ENCODE measurements at regions not wholly inside any gene's neighbourhood (a gene's known extent, or its start where the extent isn't known, plus 50 kb on each side); places are given as distances from the start of the nearest gene placed in this dataset.

DNA sequence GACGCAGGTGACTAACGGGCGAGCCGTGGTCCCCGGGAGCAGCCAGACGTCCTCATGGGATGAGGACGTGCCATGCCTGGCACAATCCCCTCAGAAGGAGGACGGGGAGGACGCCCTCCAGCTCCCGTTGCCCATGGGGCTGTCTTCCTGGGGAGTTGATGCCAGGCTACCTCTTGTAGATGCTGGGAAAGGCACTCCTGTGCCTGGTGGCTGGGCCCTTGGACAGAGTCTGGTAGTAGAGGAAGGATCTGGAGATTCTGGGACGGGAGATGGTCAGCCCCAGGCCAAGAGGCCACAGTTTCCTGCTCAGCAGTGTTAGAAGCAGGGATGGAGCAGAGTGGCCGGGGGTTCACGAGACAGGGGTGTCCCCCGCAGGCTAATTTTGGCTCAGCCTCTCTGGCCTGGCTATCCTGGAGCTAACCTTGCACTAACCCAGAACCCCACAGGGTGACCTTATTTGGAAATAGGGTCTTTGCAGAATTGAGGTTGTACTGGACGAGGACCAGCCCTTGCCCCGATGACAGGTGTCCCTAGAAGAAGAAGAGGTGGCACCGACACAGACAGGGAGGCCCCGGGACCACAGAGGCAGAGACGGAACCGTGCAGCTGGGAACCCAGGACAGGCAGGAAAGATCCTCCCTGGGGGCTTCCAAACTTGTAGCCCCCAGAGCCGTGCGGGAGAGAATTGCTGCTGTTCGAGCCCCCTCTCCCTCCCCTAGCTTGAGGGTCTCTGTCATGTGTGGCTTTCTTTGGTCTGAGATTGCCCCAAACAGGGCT lies 50.1 kb upstream of the ADRA2C start:
- ATAC-seq (no peak), DNase-seq (peak in 1 of 10 donors; percentile 42)
- POLR2A ChIA-PET, result no interaction called here
- H3K4me1 Mint-ChIP-seq, result peaks cover 0 to 6% (median 0%) of the 10 kb centered on the region in 4 donors
- H3K9me3 Mint-ChIP-seq, result peaks cover 0 to 17% (median 4%) of the 10 kb centered on the region in 9 donors
- no peak overlapping the region for H3K27ac Mint-ChIP-seq
- H3K27me3 Mint-ChIP-seq, result peaks cover 10 to 39% (median 35%) of the 10 kb centered on the region in 5 donors
- no peak overlapping the region for H3K4me3 Mint-ChIP-seq
- H3K36me3 Mint-ChIP-seq, result peaks cover 0 to 8% (median 0%) of the 10 kb centered on the region in 3 donors

DNA sequence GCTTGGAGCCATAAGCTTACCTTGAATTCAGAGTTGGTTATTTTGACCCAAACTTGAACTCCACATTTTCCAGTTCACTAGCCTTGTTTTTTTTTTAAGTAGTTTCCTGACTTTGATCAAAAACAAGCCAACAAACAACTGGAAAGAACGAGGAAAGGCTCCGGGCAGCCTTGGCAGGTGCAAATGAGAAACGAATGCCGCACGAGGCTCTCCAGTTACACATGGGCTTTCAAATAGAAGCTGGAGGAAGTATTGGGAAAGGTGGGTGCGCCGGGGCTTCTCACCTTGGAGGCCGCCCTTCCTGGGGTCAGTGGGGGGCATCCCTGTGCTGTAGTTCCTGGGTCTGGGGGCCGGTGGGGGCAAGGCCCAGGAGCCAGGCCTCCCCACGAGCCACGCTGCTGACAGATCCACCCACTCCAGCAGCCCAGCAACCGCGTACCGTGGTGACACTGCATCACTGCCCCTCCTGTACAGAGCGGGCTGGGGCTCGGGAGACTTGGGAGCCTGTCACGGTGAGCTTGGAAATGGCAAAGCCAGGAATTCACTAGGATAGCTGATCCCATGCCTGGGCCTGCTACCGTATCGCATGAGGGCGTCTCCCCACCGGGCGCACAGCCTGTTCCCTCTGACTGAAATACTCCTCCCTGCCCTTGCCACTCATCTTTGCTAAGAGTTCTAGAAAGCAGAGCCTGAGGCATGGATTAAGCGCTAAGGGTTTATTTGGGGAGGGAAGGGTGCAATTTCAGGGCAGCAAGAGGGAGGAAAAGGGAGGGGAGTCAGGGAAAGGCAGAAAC lies 50.9 kb upstream of the ADRA2C start:
- Mint-ChIP-seq H3K27ac (no peak overlapping the region), H3K4me1 (peaks cover 0 to 6% (median 0%) of the 10 kb centered on the region in 4 donors), H3K4me3 (peak overlapping the region in 1 of 10 donors; percentile 14), H3K27me3 (peaks cover 10 to 33% (median 27%) of the 10 kb centered on the region in 5 donors), H3K9me3 (peaks cover 0 to 17% (median 4%) of the 10 kb centered on the region in 9 donors), H3K36me3 (peaks cover 0 to 8% (median 0%) of the 10 kb centered on the region in 3 donors)
- POLR2A ChIA-PET, result no interaction called here
- DNase-seq (peak in 1 of 10 donors; percentile 18), ATAC-seq (no peak)

DNA sequence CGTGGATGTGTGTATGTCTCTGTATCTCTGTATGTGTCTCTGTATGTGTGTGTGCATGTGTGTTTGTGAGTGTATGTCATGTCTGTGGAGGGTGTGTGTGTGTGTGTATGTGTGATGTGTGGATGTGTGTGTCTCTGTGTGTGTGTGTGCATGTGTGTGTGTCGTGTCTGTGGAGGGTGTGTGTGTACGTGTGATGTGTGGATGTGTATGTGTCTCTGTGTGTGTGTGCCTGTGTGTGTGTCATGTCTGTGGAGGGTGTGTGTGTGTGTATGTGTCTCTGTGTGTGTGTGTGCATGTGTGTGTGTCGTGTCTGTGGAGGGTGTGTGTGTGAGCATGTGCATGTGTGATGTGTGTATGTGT lies 51.6 kb upstream of the ADRA2C start:
- Mint-ChIP-seq H3K4me1 (peaks cover 0 to 4% (median 0%) of the 10 kb centered on the region in 4 donors), H3K36me3 (peaks cover 0 to 8% (median 0%) of the 10 kb centered on the region in 3 donors), H3K9me3 (peaks cover 0 to 17% (median 4%) of the 10 kb centered on the region in 9 donors), H3K4me3 (no peak overlapping the region), H3K27me3 (peaks cover 7 to 28% (median 21%) of the 10 kb centered on the region in 5 donors), H3K27ac (no peak overlapping the region)
- no peak for DNase-seq
- POLR2A ChIA-PET, result no interaction called here
- no peak for ATAC-seq

DNA sequence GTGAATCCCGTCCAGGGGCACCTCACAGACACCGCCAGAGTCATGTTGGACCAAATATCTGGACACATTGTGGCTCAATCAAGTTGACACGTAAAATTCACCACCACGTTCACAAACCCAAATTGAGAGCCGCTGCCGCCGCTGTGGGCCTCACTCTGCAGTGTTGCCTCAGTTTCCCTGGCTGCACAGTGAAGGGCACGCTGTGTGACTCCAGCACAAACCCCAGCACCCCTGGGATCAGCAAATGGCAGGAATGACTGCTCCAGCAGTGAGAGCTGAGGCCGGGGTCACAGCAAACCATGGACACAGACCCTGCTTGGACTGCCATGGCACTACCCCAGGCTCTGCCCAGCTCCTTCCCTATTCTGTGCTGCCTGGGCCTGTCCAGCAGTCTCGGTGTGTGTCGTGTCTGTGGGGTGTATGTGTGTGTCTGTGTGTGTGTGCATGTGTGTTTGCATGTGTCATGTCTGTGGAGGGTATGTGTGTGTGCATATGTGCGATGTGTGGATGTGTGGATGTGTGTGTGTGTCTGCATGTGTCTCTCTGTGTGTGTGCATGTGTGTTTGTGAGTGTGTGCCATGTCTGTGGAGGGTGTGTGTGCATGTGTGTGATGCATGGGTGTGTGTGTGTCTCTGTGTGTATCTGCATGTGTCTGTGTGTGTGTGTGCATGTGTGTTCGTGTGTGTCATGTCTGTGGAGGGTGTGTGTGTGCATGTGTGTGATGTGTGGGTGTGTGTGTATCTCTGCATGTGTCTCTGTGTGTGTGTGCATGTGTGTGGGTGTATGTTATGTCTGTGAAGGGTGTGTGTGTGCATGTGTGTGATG lies 52.2 kb upstream of the ADRA2C start:
- peaks cover 0 to 4% (median 0%) of the 10 kb centered on the region in 3 donors for H3K36me3 Mint-ChIP-seq
- peaks cover 7 to 30% (median 15%) of the 10 kb centered on the region in 5 donors for H3K27me3 Mint-ChIP-seq
- POLR2A ChIA-PET, result no interaction called here
- H3K4me3 Mint-ChIP-seq, result no peak overlapping the region
- no peak overlapping the region for H3K27ac Mint-ChIP-seq
- ATAC-seq (no peak), DNase-seq (peak in 1 of 10 donors; percentile 47)
- H3K9me3 Mint-ChIP-seq, result peaks cover 0 to 14% (median 3%) of the 10 kb centered on the region in 9 donors
- H3K4me1 Mint-ChIP-seq, result peaks cover 0 to 3% (median 0%) of the 10 kb centered on the region in 4 donors

DNA sequence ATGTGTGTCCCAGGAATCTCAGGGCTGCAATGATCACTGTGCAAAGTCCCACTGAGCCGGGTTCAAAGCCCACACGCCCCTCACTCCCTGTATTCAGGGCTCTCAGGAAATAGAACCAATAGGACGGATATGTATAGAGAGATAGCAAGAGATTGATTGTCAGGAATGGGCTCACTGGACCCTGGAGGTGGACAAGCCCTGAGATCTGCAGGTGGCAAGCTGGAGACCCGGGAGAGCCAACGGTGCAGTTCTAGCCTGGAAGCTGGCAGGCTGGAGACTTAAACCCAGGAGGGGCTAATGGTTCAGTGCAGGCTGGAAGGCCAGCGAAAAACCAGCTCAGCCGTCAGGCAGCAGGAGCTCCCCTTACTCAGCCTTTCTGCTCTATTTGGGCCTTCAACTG lies 52.8 kb upstream of the ADRA2C start:
- POLR2A ChIA-PET, result no interaction called here
- DNase-seq, result peak in 1 of 10 donors; percentile 4
- Mint-ChIP-seq H3K36me3 (no peaks in the 10 kb centered on the region), H3K4me1 (peaks cover 0 to 1% (median 0%) of the 10 kb centered on the region in 4 donors), H3K9me3 (peaks cover 0 to 7% (median 0%) of the 10 kb centered on the region in 9 donors), H3K4me3 (no peak overlapping the region), H3K27ac (no peak overlapping the region), H3K27me3 (peaks cover 4 to 28% (median 8%) of the 10 kb centered on the region in 5 donors)
- ATAC-seq, result no peak

DNA sequence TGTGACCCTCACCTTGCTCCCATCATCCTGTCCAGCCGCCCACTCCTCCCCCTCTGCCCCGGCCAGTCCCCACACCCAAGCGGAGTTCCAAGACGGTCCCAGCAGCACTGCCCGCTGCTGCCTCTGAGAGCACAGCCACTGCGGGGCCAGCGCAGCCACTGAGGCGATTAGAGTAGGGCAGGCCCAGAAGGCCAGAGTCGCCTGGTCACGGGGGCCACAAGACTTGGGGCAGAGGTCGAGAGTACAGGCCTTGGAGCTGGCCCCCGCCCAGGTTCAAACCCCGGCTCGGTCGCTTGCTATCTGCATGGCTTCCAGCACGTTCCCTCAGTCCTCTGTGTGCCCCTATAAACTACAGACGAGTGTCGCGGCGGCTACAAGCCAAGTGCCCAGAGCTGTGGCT lies 53.2 kb upstream of the ADRA2C start:
- DNase-seq (peak in 2 of 10 donors; percentile 3 to 52), ATAC-seq (no peak)
- POLR2A ChIA-PET, result no interaction called here
- peaks cover 0 to 1% (median 0%) of the 10 kb centered on the region in 4 donors for H3K4me1 Mint-ChIP-seq
- H3K27ac Mint-ChIP-seq, result no peak overlapping the region
- no peaks in the 10 kb centered on the region for H3K36me3 Mint-ChIP-seq
- peaks cover 2 to 23% (median 6%) of the 10 kb centered on the region in 5 donors for H3K27me3 Mint-ChIP-seq
- H3K4me3 Mint-ChIP-seq, result no peak overlapping the region
- H3K9me3 Mint-ChIP-seq, result peaks cover 0 to 3% (median 0%) of the 10 kb centered on the region in 9 donors

GRCh38 chr4:3712112-3712805 lies 53.9 kb upstream of the ADRA2C start:
- ATAC-seq (no peak), DNase-seq (peak in 1 of 10 donors; percentile 57)
- no peak overlapping the region for H3K27ac Mint-ChIP-seq
- H3K4me3 Mint-ChIP-seq, result no peak overlapping the region
- peaks cover 5 to 26% (median 9%) of the 10 kb centered on the region in 5 donors for H3K27me3 Mint-ChIP-seq
- peaks cover 0 to 3% (median 0%) of the 10 kb centered on the region in 4 donors for H3K4me1 Mint-ChIP-seq
- H3K36me3 Mint-ChIP-seq, result no peaks in the 10 kb centered on the region
- POLR2A ChIA-PET, result no interaction called here
- H3K9me3 Mint-ChIP-seq, result peaks cover 0 to 3% (median 0%) of the 10 kb centered on the region in 9 donors

DNA sequence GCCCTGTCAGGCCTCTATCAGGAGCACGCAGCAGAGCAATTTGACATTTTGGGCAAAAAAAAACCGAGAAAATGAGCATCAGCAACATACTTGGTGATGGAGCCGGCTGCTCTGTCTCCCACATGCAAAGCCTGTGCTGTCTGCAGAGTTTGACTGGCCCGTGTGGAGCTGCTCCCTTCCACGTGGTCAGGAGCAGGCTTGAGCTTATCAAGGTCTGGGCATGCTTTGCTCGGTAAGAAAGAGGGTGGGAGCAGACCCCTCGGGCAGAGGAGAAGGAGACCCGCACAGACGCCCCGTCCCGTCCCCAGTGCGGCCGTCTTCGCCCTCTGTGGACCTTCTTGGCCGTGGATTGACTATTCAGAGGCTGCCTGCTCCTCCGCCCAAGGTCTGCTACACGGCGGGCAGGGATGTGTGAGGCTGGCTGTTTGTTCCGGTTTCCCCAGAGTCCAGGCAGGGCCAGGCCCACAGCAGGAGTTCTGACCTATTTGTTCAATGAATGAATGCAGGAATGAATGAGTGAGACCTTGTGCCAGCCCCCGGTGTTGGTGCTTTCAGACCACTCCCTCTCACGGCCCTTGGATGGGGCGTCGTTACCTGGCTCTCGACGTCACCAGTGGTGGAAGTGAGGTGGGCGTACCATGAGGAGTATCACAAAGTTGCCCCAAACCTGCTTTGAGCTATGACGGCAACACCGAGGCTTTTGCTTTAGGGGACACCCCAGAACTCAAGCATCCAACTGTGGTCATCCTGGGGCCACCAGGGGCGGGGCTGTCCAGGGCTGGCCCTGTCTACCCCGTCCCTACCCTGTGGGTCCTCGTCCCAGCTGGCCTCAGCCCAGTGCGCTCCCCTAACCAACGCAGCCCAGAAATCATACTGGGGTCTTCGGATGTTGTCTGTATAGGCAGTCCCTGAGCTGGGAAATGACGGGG lies 54.7 kb upstream of the ADRA2C start:
- H3K4me3 Mint-ChIP-seq, result no peak overlapping the region
- peaks cover 0 to 3% (median 0%) of the 10 kb centered on the region in 4 donors for H3K4me1 Mint-ChIP-seq
- H3K36me3 Mint-ChIP-seq, result no peaks in the 10 kb centered on the region
- H3K27ac Mint-ChIP-seq, result no peak overlapping the region
- ATAC-seq, result no peak
- DNase-seq, result peak in 1 of 10 donors; percentile 49
- POLR2A ChIA-PET, result no interaction called here
- H3K9me3 Mint-ChIP-seq, result no peaks in the 10 kb centered on the region
- H3K27me3 Mint-ChIP-seq, result peaks cover 5 to 20% (median 11%) of the 10 kb centered on the region in 5 donors

DNA sequence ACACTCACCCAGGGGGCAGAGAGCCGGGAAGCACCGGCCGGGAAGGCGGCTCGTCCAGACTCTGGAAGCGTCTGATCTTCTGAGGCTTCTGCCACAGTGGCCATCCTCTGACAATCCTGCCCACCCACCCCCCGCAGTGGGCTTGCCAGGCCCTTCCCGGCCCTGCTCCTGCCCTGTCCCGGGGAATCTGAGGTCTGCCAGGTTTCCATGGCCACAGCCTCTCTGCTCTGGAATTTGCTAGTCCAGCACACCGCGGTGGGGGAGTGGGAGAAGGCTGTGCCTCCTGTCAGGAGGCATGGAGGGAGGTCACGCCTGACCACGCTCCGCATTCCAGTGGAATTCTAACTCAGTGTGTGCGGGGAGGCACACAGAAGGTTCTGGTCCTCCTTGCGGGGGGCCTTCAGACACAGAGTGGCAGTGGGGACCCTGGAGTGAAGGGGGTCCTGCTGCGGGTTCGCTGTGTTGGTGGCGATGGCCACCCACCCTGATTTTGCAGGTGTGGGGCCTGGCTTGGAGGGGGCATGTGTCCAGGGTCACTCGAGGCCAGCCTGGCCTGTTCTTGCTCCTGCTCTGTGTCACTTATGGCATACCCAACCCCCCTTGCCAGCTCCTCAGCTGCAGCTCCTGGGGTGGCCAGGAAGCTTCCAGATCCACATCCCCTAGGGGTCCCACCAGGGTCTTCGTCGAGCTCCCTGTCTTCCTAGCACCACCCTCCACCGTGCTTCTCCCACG lies 55.6 kb upstream of the ADRA2C start:
- H3K27me3 Mint-ChIP-seq, result peaks cover 3 to 22% (median 17%) of the 10 kb centered on the region in 5 donors
- H3K27ac Mint-ChIP-seq, result no peak overlapping the region
- peaks cover 0 to 2% (median 0%) of the 10 kb centered on the region in 4 donors for H3K4me1 Mint-ChIP-seq
- H3K4me3 Mint-ChIP-seq, result no peak overlapping the region
- ATAC-seq (no peak), DNase-seq (peak in 1 of 10 donors; percentile 56)
- POLR2A ChIA-PET, result no interaction called here
- no peaks in the 10 kb centered on the region for H3K9me3 Mint-ChIP-seq
- H3K36me3 Mint-ChIP-seq, result no peaks in the 10 kb centered on the region

- H3K27me3 Mint-ChIP-seq, result peaks cover 3 to 23% (median 19%) of the 10 kb centered on the region in 5 donors
- POLR2A ChIA-PET, result no interaction called here
- DNase-seq, result peak in 1 of 10 donors; percentile 50
- H3K36me3 Mint-ChIP-seq, result no peaks in the 10 kb centered on the region
- no peak for ATAC-seq
- H3K27ac Mint-ChIP-seq, result no peak overlapping the region
- H3K4me1 Mint-ChIP-seq, result peaks cover 0 to 2% (median 0%) of the 10 kb centered on the region in 4 donors
- no peaks in the 10 kb centered on the region for H3K9me3 Mint-ChIP-seq
- H3K4me3 Mint-ChIP-seq, result no peak overlapping the region
Measured at GRCh38 chr4:3709846-3710441, 56.2 kb upstream of the ADRA2C start.
